Activated CD4-positive, alpha-beta T cell treated with anti-CD3 and anti-CD28 coated beads, Interleukin-2, amount 50 U/mL, for 16 hours (primary cell): ENCODE measurements at regions not wholly inside any gene's neighbourhood (a gene's known extent, or its start where the extent isn't known, plus 50 kb on each side); places are given as distances from the start of the nearest gene placed in this dataset.

Experiments used
- DNase-seq: peaks from one replicate; pipeline ENCODE4 v3.0.0-alpha.2; 2020

- DNase-seq, result no peak
Observed at GRCh38 chr5:173557123-173557903, 59.1 kb downstream of the BOD1 start.

- no peak for DNase-seq
Observed at GRCh38 chr5:173556142-173557028, 60.1 kb downstream of the BOD1 start.

GRCh38 chr5:173554989-173555705 lies 61.3 kb downstream of the BOD1 start:
- DNase-seq, result no peak

- no peak for DNase-seq
Observed at GRCh38 chr5:173554038-173554955, 62.2 kb downstream of the BOD1 start.

GRCh38 chr5:173550641-173551040 lies 65.8 kb downstream of the BOD1 start:
- no peak for DNase-seq

- no peak for DNase-seq
Observed at GRCh38 chr5:173549644-173550043, 66.8 kb downstream of the BOD1 start.

GRCh38 chr5:173547579-173547978 lies 68.9 kb downstream of the BOD1 start:
- no peak for DNase-seq

- DNase-seq, result no peak
Observed at GRCh38 chr5:173542964-173543363, 73.5 kb downstream of the BOD1 start.

- DNase-seq, result no peak
Observed at GRCh38 chr5:173542159-173542558, 74.3 kb downstream of the BOD1 start.

GRCh38 chr5:173538654-173539053 lies 77.8 kb downstream of the BOD1 start:
- no peak for DNase-seq

- DNase-seq, result no peak
Observed at GRCh38 chr5:173538018-173538417, 78.4 kb downstream of the BOD1 start.

GRCh38 chr5:173537228-173537627 lies 79.2 kb downstream of the BOD1 start:
- no peak for DNase-seq

- DNase-seq, result no peak
Observed at GRCh38 chr5:173535976-173536639, 80.3 kb downstream of the BOD1 start.

GRCh38 chr5:173535166-173535975 lies 81.1 kb downstream of the BOD1 start:
- DNase-seq, result no peak

- no peak for DNase-seq
Observed at GRCh38 chr5:173534664-173535063, 81.8 kb downstream of the BOD1 start.

- DNase-seq, result no peak
Observed at GRCh38 chr5:173534031-173534430, 82.4 kb downstream of the BOD1 start.

- DNase-seq, result no peak
Observed at GRCh38 chr5:173532689-173533250, 83.7 kb downstream of the BOD1 start.

- no peak for DNase-seq
Observed at GRCh38 chr5:173531863-173532262, 84.6 kb downstream of the BOD1 start.

GRCh38 chr5:173530547-173530946 lies 85.9 kb downstream of the BOD1 start:
- no peak for DNase-seq

- no peak for DNase-seq
Observed at GRCh38 chr5:173529861-173530260, 86.6 kb downstream of the BOD1 start.
